ENCODE measurements at regions not wholly inside any gene's neighbourhood (a gene's known extent, or its start where the extent isn't known, plus 50 kb on each side); places are given as distances from the start of the nearest gene placed in this dataset.
A peak's percentile ranks its signal among the peaks of the same experiment; 100 is the strongest.

DNA sequence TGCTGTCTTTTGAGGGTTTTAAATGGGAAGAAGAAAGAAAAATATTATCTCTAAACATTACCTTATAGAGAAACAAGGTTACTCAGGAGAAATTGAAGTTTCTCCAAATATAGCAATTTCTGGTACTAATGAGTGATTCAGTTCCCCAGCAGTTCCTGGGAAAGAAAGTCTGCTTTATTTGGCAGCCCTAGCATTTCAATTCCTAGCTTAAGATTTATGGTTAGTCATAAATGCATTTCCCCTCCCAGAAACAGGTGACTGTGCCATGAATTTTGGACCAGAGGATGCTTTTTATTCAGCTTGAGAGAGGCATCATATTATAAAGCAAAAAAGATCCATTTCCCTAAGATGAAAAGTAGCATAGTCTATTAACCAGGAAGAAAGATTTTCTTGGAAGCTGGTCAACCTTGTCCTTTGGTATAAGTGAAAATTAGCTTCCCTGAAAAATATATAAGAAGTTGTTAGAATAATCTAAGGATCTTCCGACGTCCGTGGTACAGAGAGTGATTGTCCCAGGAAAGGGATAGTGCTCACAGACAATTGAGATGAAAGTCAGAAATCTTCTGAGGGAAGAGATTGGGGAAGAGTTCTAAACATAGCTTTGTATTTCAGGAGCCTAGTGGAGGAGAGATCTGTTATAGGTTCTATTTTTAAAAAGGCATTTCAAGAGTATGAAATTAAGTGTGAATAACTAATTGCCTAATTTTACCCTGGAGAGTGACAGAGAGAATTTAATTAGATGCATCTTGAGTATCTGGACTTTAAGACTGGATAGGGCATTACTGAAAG, 164.9 kb downstream of the ESM1 start:
- H3K4me3 ChIP-seq = no peak overlapping the region
- intact Hi-C loops (cut with DNase I) = no loop called here
- WGBS, 2 donors = 83 to 90% methylated on average over 3 of the region's 3 CpGs
- H3K36me3 ChIP-seq = no peaks in the 10 kb centered on the region
- no peak for DNase-seq
- H3K9me3 ChIP-seq = no peaks in the 10 kb centered on the region
- no peak overlapping the region for H3K27ac ChIP-seq
- TF ChIP-seq POLR2A (IDR thresholded peaks at IDR 0.05) = no peak
- no peaks in the 10 kb centered on the region for H3K27me3 ChIP-seq
- H3K4me1 ChIP-seq = peaks cover 0 to 7% (median 2%) of the 10 kb centered on the region in 4 donors

DNA sequence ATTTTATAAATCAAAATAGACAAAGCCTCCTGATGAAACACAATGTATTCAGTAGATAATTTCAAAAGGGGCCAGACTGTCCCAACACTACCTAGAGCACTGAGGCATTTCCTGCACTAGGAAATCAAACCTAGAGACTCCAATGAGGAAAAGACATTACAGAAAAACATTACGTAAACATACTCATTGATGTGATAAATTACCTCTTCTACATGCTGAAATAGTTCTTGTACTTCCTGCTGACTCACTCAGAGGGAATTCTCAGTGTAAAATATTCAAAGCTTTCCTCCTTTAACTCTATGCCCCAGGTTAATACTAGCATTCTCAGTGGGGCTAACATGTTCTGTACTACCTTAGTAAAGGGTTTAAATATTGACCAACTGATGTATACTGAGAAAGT, 178.0 kb downstream of the ESM1 start:
- peaks cover 0 to under 1% (median 0%) of the 10 kb centered on the region in 4 donors for H3K9me3 ChIP-seq
- no peak for TF ChIP-seq POLR2AphosphoS5 (IDR thresholded peaks at IDR 0.05)
- TF ChIP-seq EP300 (IDR thresholded peaks at IDR 0.05) = no peak
- TF ChIP-seq POLR2A (IDR thresholded peaks at IDR 0.05) = no peak
- TF ChIP-seq CTCF (IDR thresholded peaks at IDR 0.05) = no peak
- H3K27ac ChIP-seq = no peak overlapping the region

DNA sequence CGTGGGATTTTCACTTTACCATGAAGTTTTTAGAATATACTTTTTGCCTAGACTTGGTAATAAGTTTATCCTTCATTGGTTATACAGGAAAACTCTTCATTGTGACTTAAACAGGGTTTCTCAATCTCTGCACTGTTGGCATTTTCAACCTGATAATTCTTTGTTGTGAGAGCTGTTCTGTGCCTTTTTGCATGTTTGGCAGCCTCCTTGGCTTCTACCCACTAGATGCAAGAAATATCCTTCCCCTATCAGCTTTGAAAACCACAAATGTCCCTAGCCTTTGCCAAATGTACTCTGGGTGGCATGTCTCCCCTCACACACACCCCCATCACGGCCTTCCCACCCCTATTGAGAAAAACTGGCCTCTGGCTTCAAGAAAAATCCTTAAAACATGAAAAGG, 180.9 kb downstream of the ESM1 start:
- no peaks in the 10 kb centered on the region for H3K27me3 ChIP-seq
- DNase-seq = no peak
- WGBS, 2 donors = 49 to 66% methylated on average over 2 of the region's 2 CpGs
- intact Hi-C loops (cut with DNase I) = no loop called here
- no peak overlapping the region for H3K4me3 ChIP-seq
- H3K9me3 ChIP-seq = no peaks in the 10 kb centered on the region
- no peak for TF ChIP-seq POLR2AphosphoS5 (IDR thresholded peaks at IDR 0.05)
- TF ChIP-seq CTCF (IDR thresholded peaks at IDR 0.05) = no peak
- no peak for TF ChIP-seq EP300 (IDR thresholded peaks at IDR 0.05)
- no peak for TF ChIP-seq POLR2A (IDR thresholded peaks at IDR 0.05)
- peaks cover 0 to 4% (median 0%) of the 10 kb centered on the region in 4 donors for H3K4me1 ChIP-seq
- peak overlapping the region in 2 of 4 donors; percentile 14 to 45 for H3K27ac ChIP-seq
- no peaks in the 10 kb centered on the region for H3K36me3 ChIP-seq

More for the DNA sequence above, 178.0 kb downstream of the ESM1 start:
- no peak for DNase-seq
- 32 to 56% methylated on average over 1 of the region's 1 CpG for WGBS, 2 donors
- no peaks in the 10 kb centered on the region for H3K36me3 ChIP-seq
- H3K4me3 ChIP-seq = no peak overlapping the region
- intact Hi-C loops (cut with DNase I) = no loop called here
- H3K27me3 ChIP-seq = no peaks in the 10 kb centered on the region
- peaks cover 0 to 4% (median 0%) of the 10 kb centered on the region in 4 donors for H3K4me1 ChIP-seq

DNA sequence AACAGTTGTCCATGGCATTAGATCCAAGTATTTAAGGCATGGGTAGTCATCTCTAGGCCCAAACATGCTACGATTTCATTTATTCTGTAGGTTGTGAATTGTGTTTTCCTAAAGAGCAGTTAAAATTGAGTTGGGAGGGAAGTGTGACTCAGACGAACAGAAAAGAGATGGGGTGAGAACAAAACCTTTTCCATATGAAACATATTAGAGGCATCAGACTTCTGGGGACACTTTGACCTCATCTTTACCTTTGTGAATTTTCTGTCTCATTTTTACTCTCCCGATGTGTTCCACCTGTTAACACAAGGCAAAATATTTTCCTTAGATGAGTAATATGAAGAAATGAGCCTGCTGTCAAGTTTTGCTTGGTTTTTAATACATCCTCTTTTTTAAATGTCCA, 181.3 kb downstream of the ESM1 start:
- intact Hi-C loops (cut with DNase I) = no loop called here

DNA sequence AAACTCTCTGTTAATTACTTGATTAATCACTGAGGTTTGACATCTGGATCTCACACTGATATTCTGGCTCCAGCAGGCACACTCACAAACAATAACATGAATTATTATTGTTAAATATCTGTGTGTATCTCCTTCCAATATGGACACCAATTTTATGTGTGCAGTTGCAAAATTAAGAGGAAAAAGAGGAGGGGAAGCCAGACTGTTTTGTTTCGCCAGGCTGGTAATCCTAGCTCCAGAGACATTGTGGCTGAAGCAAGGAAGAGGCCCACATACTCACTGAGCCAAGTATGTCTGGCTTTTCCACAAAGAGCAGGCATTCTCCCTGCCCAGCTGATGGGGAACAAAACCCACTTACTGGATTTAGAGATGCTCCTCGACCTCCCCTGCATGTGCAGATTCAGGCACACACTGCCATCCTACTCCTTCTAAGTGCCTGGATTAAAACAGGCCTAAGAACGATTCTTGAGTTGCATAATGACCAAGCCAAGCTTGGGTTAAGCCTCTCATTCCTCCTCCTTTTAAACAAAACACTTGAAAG, 181.9 kb downstream of the ESM1 start:
- no peak for TF ChIP-seq CTCF (IDR thresholded peaks at IDR 0.05)
- no peak for TF ChIP-seq POLR2AphosphoS5 (IDR thresholded peaks at IDR 0.05)
- no peak for TF ChIP-seq EP300 (IDR thresholded peaks at IDR 0.05)
- TF ChIP-seq POLR2A (IDR thresholded peaks at IDR 0.05) = no peak
- no peaks in the 10 kb centered on the region for H3K9me3 ChIP-seq
- H3K4me3 ChIP-seq = no peak overlapping the region
- H3K36me3 ChIP-seq = no peaks in the 10 kb centered on the region
- H3K27ac ChIP-seq = peak overlapping the region in 1 of 4 donors; percentile 50
- H3K4me1 ChIP-seq = peaks cover 0 to 4% (median 0%) of the 10 kb centered on the region in 4 donors
- intact Hi-C loops (cut with DNase I) = no loop called here
- WGBS, 2 donors = 34 to 61% methylated on average over 3 of the region's 3 CpGs
- no peaks in the 10 kb centered on the region for H3K27me3 ChIP-seq
- DNase-seq = no peak

More for the DNA sequence above, 181.3 kb downstream of the ESM1 start:
- Histone ChIP-seq H3K36me3 (no peaks in the 10 kb centered on the region), H3K4me3 (no peak overlapping the region), H3K4me1 (peaks cover 0 to 4% (median 0%) of the 10 kb centered on the region in 4 donors), H3K27me3 (no peaks in the 10 kb centered on the region), H3K9me3 (no peaks in the 10 kb centered on the region), H3K27ac (peak overlapping the region in 1 of 4 donors; percentile 50)
- no peak for DNase-seq
- TF ChIP-seq POLR2A (IDR thresholded peaks at IDR 0.05) (no peak), POLR2AphosphoS5 (IDR thresholded peaks at IDR 0.05) (peak in 1 of 4 donors; percentile 11)
- 57 to 72% methylated on average over 3 of the region's 3 CpGs for WGBS, 2 donors
